Hepatocyte (in vitro differentiated cells): ENCODE measurements at regions not wholly inside any gene's neighbourhood (a gene's known extent, or its start where the extent isn't known, plus 50 kb on each side); places are given as distances from the start of the nearest gene placed in this dataset.

Experiments
- EZH2 ChIP-seq: fragments of 200-600 bp; sonication (generic); IDR thresholded peaks from 2 replicates; pipeline ENCODE4 v1.6.1; 2016; ENCODE audit warnings: antibody characterized with exemption, mild to moderate bottlenecking, borderline replicate concordance
- TF ChIP-seq, protein P1 (sequence below): fragments of 200-600 bp; sonication (generic); IDR thresholded peaks from 2 replicates; pipeline ENCODE4 v1.5.1; 2016; ENCODE audit warnings: antibody characterized with exemption, mild to moderate bottlenecking; ENCODE audit not compliant: poor library complexity

DNA sequence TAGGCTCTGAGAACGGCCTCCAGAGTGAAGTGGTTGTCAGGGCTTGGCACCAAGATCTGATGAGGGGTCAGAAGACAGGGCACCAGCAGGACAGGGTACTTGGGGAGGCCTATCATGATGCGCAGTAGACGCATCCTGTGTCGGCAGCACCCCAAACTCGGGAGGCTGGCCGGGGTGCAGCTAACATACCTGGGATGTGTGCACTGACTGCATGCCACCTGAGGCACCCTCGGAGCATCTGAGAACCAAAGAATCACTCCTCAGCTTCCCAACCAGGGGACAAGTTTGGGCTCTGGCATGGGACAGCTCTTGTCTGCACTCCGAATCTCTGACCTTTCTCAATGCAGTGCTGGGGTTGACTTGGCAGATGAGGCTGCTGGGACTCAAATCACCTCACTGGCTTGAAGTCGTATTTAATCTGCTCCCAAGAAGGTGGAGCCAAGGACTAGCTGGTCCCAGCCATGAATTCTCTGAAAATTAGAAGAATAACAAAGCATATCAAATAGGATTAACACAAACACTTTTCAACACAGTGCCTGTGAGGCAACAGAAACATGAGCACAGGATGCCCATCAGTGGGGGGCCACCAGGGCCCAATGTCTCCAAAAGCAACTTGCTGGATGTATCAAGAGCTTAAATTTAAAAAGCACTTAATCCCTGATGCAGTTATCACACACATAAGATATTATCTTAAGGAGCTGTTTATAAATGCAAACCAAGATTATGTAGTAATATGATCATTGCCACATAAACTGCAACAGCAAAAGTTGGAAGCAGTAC is 348.8 kb downstream of the PREX1 start:
- TF ChIP-seq, protein P1, sequence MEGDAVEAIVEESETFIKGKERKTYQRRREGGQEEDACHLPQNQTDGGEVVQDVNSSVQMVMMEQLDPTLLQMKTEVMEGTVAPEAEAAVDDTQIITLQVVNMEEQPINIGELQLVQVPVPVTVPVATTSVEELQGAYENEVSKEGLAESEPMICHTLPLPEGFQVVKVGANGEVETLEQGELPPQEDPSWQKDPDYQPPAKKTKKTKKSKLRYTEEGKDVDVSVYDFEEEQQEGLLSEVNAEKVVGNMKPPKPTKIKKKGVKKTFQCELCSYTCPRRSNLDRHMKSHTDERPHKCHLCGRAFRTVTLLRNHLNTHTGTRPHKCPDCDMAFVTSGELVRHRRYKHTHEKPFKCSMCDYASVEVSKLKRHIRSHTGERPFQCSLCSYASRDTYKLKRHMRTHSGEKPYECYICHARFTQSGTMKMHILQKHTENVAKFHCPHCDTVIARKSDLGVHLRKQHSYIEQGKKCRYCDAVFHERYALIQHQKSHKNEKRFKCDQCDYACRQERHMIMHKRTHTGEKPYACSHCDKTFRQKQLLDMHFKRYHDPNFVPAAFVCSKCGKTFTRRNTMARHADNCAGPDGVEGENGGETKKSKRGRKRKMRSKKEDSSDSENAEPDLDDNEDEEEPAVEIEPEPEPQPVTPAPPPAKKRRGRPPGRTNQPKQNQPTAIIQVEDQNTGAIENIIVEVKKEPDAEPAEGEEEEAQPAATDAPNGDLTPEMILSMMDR: no peak
- TF ChIP-seq EZH2: no peak
